SU-DHL-6 (cell line): ENCODE measurements at regions not wholly inside any gene's neighbourhood (a gene's known extent, or its start where the extent isn't known, plus 50 kb on each side); places are given as distances from the start of the nearest gene placed in this dataset.

ENCODE experiments used
- H2AFZ ChIP-seq: fragments of 200-600 bp; sonication (generic); 2 replicates; pipeline ENCODE4 v1.6.1; 2014; ENCODE audit warnings: low read depth, mild to moderate bottlenecking, moderate library complexity, mixed read lengths, antibody characterized with exemption, low read length; ENCODE audit not compliant: severe bottlenecking
- H3F3A ChIP-seq: fragments of 200-600 bp; shearing (Covaris generic); 2 replicates; pipeline ENCODE4 v1.6.0; 2016; ENCODE audit warnings: antibody characterized with exemption, mild to moderate bottlenecking; ENCODE audit not compliant: insufficient read depth
- H3K27ac ChIP-seq: fragments of 200-600 bp; sonication (generic); 2 replicates; pipeline ENCODE4 v1.5.1; 2016; ENCODE audit warnings: low read depth, mild to moderate bottlenecking, low read length, moderate library complexity, mixed read lengths
- H3K27me3 ChIP-seq: fragments of 200-600 bp; sonication (generic), shearing (Covaris generic); 2 replicates; pipeline ENCODE4 v1.6.0; 2014; ENCODE audit warnings: mild to moderate bottlenecking, low read length
- H3K36me3 ChIP-seq: fragments of 200-600 bp; sonication (generic); 2 replicates; pipeline ENCODE4 v1.6.1; 2014; ENCODE audit warnings: mild to moderate bottlenecking, low read length, mixed read lengths
- H3K4me2 ChIP-seq: fragments of 300-600, 200-600 bp; shearing (Covaris generic), sonication (generic); 2 replicates; pipeline ENCODE4 v1.6.0; 2014; ENCODE audit warnings: low read length, low read depth, mild to moderate bottlenecking; ENCODE audit not compliant: poor library complexity, severe bottlenecking
- H3K4me3 ChIP-seq: fragments of 200-600 bp; sonication (generic); 2 replicates; pipeline ENCODE4 v1.5.1; 2014; ENCODE audit warnings: antibody characterized with exemption, low read length, mild to moderate bottlenecking, mixed read lengths; ENCODE audit not compliant: insufficient read depth, poor library complexity, severe bottlenecking
- H3K79me2 ChIP-seq: fragments of 200-600 bp; sonication (generic); 2 replicates; pipeline ENCODE4 v1.6.1; 2014; ENCODE audit warnings: mild to moderate bottlenecking, low read length, moderate library complexity; ENCODE audit not compliant: insufficient read depth
- H3K9ac ChIP-seq: fragments of 200-600 bp; sonication (generic); 2 replicates; pipeline ENCODE4 v1.7.0; 2014; ENCODE audit warnings: mild to moderate bottlenecking, low read length
- H3K9me2 ChIP-seq: fragments of 200-600 bp; sonication (generic); replicated peaks from 2 replicates; pipeline ENCODE4 v1.6.1; 2014; ENCODE audit warnings: low read length; ENCODE audit not compliant: insufficient read depth
- H3K9me3 ChIP-seq: fragments of 200-600 bp; sonication (generic); 2 replicates; pipeline ENCODE4 v1.6.1; 2014; ENCODE audit warnings: low read length, mixed read lengths; ENCODE audit not compliant: insufficient read depth
- H4K20me1 ChIP-seq: fragments of 200-600 bp; sonication (generic); 2 replicates; pipeline ENCODE4 v1.6.1; 2014; ENCODE audit warnings: low read depth, mild to moderate bottlenecking, antibody characterized with exemption, low read length, moderate library complexity, mixed read lengths
- CTCF ChIP-seq: fragments of 200-600 bp; sonication (generic); IDR thresholded peaks from one replicate; pipeline ENCODE4 v1.5.1; 2017; ENCODE audit warnings: antibody characterized with exemption, mild to moderate bottlenecking, low read length, moderate library complexity; ENCODE audit not compliant: insufficient read depth, poor library complexity, severe bottlenecking
- EZH2phosphoT487 ChIP-seq: fragments of 200-600 bp; sonication (generic), shearing (Covaris generic); conservative IDR thresholded peaks from 2 replicates; pipeline ENCODE4 v1.6.1; 2018; ENCODE audit warnings: mild to moderate bottlenecking, antibody characterized with exemption, low read length, moderate library complexity, mixed read lengths

- no peak overlapping the region for H3K4me3 ChIP-seq
- H4K20me1 ChIP-seq, result no peaks in the 10 kb centered on the region
- no peak overlapping the region for H3K4me2 ChIP-seq
- H2AFZ ChIP-seq, result no peak overlapping the region
- H3K79me2 ChIP-seq, result no peaks in the 10 kb centered on the region
- no peaks in the 10 kb centered on the region for H3K9me2 ChIP-seq
- no peak overlapping the region for H3K9ac ChIP-seq
- H3K27me3 ChIP-seq, result no peaks in the 10 kb centered on the region
- TF ChIP-seq EZH2phosphoT487 (no peak), CTCF (no peak)
- H3K36me3 ChIP-seq, result no peaks in the 10 kb centered on the region
- no peak overlapping the region for H3K27ac ChIP-seq
- H3K9me3 ChIP-seq, result no peaks in the 10 kb centered on the region
- H3F3A ChIP-seq, result no peaks in the 10 kb centered on the region
Measured at GRCh38 chr21:14900058-14900457, 164.7 kb downstream of the NRIP1 start.

GRCh38 chr21:14895792-14896191 lies 169.0 kb downstream of the NRIP1 start:
- no peaks in the 10 kb centered on the region for H3K9me3 ChIP-seq
- no peaks in the 10 kb centered on the region for H3K27me3 ChIP-seq
- no peaks in the 10 kb centered on the region for H3K36me3 ChIP-seq
- H3K4me2 ChIP-seq, result no peak overlapping the region
- no peak overlapping the region for H3K9ac ChIP-seq
- H3K9me2 ChIP-seq, result no peaks in the 10 kb centered on the region
- H3F3A ChIP-seq, result no peaks in the 10 kb centered on the region
- H2AFZ ChIP-seq, result no peak overlapping the region
- no peak overlapping the region for H3K4me3 ChIP-seq
- H4K20me1 ChIP-seq, result no peaks in the 10 kb centered on the region
- TF ChIP-seq CTCF, result no peak
- TF ChIP-seq EZH2phosphoT487, result no peak
- H3K79me2 ChIP-seq, result no peaks in the 10 kb centered on the region
- H3K27ac ChIP-seq, result no peak overlapping the region

DNA sequence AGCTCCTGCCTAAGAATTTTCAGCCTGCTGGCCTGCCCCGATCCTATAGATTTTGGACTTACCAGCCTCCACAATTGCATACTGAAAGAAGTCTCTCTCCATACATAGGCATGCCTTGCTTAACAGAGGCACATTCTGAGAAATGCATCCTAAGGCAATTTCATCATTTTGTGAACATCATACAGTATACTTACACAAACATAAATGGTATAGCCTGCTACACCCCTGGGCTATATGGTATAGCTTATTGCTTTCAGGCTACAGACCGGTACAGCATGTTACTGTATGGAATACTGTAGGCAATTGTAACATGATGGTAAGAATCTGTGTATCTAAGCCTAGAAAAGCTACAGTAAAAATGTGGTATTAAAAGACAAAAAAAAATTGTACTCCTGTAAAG lies 174.7 kb downstream of the NRIP1 start:
- no peaks in the 10 kb centered on the region for H4K20me1 ChIP-seq
- TF ChIP-seq EZH2phosphoT487 (no peak), CTCF (no peak)
- H3K9me2 ChIP-seq, result no peaks in the 10 kb centered on the region
- H3K4me3 ChIP-seq, result no peak overlapping the region
- no peaks in the 10 kb centered on the region for H3K36me3 ChIP-seq
- no peak overlapping the region for H3K9ac ChIP-seq
- no peaks in the 10 kb centered on the region for H3F3A ChIP-seq
- H3K27me3 ChIP-seq, result no peaks in the 10 kb centered on the region
- no peak overlapping the region for H3K27ac ChIP-seq
- no peaks in the 10 kb centered on the region for H3K79me2 ChIP-seq
- H3K9me3 ChIP-seq, result no peaks in the 10 kb centered on the region
- no peak overlapping the region for H3K4me2 ChIP-seq
- no peak overlapping the region for H2AFZ ChIP-seq
